ENCODE measurements at regions not wholly inside any gene's neighbourhood (a gene's known extent, or its start where the extent isn't known, plus 50 kb on each side); places are given as distances from the start of the nearest gene placed in this dataset.
"Not testable (repeated sequence)": the region's sequence is repeated elsewhere in the genome, so short reads cannot be mapped to it uniquely, and the experiment has no call there.

DNA sequence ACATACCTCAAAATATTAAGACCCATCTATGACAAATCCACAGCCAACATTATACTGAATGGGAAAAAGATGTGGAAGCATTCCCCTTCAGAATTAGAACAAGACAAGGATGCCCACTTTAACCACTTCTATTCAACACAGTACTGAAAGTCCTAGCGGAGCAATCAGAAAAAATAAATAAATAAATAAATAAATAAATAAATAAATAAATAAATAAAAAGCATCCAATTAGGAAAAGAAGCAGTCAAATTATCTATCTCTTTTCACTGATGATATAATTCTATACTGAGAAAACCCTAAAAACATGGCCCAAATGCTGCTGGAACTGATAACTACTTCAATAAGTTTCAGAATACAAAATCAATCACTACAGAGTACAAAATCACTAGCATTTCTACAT, 67.5 kb downstream of the PRR32 start:
- DNase-seq = no peak

DNA sequence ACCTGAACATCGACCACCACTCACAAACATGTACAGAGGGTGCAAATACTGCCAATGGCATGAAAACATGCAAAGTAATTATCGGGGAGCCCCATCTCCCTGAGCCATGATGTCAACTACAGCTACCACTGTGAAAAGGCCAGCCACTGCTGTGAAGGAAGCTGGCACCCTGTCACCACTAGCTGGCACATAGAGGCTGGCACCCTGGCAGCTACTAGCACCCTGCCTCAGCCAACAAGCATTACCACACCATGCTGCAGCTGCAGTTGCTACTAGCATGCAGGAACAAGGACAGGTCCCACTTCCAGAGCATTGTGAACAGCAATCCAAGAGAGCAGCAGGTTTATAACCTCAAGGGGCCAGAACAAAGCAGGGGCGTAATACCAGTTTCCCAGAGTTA, 81.4 kb downstream of the PRR32 start:
- DNase-seq = no peak

DNA sequence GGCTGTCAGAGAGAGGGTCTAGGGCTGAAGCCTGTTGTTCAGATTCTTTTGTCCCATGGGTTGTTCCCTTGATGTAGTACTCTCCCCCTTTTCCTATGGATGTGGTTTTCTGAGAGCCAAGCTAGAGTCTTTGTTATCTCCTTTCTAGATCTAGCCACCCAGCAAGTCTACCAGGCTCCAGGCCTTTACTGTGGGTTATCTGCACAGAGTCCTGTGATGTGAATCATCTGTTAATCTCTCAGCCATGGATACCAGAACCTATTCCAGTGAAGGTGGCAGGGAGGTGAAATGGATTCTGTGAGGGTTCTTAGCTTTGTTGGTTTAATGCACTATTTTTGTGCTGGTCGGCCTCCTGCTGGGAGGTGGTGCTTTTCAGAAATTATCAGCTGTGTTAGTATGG, 109.5 kb downstream of the PRR32 start:
- no peak for DNase-seq

DNA sequence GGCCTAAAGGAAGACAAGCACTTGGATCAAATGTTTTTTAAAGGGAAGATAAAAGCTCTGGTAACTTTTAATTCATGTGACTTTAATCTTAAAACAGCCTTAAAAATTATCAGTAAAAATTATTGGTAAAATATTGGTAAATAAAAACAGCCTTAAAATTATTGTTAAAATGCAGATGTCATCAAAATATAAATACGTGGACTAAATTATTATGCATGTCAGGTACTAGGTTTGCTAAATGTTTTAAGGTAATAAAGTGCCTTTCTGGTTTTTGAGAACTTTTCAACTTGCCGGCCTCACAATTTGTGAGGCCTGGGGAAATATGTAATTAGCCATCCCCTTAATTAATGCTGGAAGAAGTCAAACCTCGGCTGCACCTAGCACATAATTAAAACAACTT, 147.7 kb downstream of the PRR32 start:
- DNase-seq = no peak

DNA sequence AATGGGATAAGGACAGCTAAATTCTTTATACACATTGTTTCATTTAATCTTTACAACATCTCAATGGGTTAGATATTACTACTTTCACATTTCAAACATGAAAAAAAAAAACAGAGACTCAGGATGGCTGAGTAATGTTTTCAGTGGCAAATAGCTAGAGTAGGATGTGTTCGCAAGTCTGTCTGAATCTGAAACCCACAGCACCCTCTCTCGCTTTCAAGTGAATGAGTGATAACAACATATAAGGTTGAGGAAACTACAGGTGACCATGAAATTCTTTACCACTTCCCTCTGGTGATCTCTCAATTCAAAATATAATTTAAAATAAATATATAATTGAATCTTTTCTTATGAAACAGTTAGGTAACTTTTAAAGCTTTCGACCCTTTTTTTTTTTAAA, 162.6 kb downstream of the PRR32 start:
- DNase-seq = no peak

DNA sequence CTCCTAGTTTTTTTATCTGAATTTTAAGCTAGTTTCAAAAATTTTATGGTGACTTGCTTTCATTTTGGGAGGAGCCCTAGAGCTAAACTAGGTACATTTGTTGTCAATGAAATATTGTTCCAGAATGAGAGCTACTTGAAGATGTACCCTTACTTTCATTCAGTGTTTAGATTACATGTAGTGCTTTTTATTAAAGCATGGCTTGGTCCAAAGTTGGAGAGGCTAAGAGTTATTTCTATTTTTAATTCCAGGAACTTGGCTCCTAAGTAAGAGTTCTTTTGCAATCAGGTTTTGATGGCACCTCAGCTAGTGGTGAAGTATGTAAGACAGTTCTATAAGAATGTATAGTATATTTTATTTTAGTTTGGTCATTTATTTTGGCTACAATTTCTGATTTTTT, 165.5 kb downstream of the PRR32 start:
- DNase-seq = no peak

DNA sequence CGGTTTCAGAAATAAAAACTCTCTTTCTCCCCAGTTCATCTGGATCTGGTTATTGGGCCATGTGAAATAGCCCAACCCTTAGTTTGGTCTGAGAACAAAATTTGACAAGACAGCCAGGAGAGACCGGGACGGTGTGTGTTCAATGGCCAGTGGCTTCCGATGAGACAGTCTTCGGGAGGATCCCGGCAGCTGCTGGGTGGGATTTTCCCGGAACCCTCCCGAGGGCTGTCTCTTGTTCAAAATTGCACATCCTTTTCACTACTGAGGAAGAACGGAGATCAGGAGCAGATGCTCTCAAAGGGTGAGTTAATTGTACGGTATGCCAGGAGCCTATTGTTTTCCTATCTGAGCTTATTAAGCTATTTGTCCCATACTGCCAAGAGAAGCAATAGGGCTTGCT, 166.5 kb downstream of the PRR32 start:
- DNase-seq = no peak

DNA sequence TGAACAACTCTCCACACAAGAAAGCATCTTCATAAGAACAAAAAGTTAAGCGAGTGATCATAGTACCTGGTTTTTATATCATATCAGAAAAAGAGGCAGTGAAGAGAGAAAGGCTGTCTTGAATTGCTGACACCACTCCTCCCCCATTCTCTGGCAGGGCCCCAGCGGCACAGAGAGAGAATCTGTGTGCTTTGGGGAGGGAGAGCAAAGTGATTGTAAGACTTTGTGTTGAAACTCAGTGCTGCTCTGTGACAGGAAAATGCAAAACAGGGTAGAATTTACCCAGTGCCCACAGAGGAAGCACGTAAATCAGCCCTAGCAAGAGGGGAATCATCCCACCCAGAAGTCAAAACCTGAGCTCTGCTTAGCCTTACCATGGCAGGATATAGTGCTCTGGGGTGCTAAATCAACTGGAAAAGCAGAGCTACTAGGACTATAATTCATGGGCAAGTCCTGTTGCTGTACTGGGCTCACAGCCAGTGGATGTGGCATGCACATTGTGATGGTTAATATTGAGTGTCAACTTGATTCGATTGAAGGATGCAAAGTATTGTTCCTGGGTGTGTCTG, 174.6 kb downstream of the PRR32 start:
- no peak for DNase-seq

DNA sequence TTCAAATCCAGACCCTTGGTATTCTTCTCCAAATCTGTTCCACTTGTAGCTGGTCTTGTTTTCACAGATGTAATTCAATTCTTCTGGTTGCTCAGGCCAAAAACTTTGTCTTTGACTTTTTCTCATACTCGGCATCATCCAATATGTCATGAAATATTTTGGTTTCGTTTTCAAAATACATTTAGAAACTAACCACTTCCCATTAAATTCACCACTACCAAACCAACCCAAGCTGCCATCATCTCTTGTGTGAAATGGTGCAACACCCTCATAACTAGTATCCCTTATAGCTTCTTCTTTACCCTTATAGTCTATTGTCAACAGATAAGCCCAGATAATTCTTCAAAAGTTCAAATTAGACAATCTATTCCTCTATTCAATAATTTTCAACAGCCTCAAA, 192.1 kb downstream of the PRR32 start:
- DNase-seq = no peak

DNA sequence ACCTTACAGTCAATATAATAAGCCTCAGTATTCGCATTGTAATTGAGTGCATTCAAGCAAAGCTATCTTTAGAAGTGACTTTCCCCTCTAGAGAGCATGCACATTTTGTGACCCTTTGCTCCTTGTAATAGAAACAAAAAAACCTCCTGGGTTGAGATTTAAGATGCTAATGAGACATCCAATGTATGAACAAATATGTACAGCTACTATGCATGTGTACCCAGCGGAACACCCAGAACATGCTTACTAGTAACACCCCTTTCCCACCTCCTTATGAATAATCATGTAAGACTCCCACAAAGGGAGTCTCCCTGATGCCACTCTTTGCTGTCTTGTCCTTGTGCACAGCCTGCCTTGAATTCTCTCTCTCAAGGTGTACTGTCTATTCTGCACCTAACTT, 205.5 kb downstream of the PRR32 start:
- DNase-seq = no peak

DNA sequence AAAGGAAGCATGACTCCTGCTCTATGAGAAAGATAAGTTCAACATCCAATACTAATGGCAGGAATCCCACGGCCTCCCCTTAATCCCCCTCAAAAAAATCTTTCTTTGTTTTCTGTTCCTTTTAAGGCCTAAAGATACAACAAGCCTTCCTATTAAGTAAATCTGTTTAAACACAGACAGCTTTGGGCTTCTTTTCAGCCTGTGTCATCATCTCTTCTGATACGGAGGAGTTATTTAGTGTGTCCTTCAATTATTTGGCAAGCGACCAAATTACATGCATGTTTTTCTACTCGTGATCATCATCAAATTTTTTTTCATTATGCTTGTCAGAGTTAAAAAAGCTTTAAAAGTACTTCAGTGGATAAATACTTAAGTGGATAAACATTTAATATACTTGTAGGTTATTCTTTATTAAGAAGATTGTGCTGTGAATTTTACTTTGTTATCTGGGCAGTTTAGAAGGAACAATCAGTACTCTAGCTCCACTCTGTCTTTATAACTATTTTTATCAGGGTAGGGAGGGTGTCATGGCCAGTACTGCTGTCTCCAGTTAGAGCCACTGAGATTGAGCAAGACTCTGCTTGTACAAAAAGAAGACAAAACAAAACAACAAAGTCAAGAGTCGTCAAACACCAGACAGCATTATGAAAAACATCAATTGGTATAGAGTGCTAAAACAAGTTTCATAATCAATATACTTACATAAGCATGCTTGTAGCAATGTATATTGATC, 210.7 kb downstream of the PRR32 start:
- DNase-seq = no peak

DNA sequence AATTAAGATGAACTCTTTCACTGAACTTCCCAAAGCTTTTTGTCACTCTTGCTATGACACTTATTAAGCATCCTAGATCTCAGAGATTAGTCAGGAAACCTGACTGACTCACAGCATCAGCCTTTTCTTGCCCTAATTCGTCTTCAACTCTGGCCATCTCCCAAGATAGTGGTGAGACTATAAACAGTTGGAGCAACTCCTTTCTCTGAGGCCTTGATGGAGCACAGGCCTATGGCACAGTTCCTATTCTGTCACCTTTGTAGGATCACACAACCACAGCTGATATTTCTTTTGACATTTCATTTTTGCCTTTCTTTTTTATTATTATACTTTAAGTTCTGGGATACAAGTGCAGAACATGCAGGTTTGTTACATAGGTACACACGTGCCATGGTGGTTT, 217.6 kb downstream of the PRR32 start:
- DNase-seq = no peak

DNA sequence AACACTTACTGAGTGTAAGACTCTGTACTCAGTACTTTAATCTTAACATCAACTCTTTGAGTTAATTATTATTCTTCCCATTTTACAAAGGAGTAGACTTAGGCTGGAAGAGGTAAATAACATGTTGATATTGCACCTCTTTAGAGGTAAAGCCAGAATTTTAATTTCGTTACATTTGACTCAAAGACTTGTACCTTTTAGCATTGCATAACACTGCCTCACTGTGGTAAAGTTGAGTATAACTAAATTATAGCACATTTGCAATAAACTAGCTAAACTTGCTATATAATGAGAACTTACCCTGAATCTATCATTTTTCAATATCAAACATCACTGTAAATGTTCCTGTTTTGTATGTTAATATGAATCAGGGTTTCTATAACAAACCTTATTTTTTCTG, 218.5 kb downstream of the PRR32 start:
- peak; percentile 10 for DNase-seq

DNA sequence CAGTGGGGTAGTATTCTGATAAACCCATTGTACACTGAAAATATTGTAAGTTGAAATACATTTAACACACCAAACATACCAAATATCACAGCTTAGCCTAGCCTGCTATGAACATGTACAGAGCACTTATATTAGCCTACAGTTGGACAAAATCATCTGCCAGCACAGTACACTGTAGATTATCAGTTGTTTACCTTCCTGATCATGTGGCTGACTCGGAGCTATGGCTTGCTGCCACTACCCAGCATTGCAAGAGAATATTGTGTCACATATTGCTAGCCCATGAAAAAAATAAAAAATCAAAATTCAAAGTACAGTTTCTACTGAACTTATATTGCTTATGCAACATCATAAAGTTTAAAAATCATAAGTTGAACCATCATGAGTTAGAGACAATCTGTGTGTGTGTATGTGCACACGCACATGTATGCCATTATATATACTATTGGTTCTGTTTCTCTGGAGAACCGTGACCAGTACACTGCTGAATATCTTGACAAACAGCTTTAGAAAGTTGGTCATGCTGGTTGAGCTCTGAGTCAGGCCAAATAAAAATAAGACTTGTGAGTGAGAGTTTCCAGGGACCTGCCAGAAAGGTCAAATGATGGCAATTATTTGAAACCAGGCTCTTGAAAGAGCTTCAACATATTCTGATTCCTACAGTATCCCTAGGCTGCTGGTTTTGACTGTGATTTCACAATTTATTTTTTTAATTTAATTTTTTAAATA, 238.5 kb downstream of the PRR32 start:
- no peak for DNase-seq

DNA sequence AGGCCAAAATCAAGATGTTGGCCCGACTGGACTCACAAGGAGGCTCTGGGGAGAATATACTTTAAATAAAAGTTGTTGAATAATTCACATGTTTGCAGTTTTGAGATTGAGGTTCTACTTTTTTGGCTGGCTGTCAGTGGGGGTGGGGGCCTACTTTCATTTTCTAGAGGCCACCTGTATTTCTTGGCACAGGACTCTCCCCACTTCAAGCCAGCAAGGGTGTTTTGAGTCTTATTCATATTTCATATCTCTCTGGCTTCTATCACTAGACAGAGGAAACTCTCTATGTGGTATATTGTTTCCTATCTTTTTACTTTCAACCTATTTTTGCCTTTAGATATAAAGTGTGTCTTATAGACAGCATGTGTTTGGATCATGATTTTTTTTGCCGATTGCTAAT, 266.4 kb downstream of the PRR32 start:
- no peak for DNase-seq

DNA sequence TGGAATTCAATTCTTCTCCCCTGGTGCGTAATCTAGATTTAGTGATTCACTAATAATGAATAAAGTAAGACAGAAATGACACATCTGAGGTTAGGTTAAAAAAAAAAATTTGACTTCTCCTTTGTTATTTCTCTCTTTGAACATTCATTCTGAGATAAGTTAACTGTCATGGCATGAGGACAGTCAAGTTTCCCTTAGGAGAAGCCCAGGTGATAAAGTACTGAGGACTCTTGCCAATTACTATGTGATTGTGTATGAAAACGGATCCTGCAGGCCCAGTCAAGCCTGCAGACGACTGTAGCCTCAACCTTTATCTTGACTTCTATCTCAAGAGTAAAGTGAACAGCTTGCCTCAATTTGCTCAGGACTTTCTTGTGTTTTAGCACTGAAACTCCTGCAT, 293.2 kb downstream of the PRR32 start:
- no peak for DNase-seq

DNA sequence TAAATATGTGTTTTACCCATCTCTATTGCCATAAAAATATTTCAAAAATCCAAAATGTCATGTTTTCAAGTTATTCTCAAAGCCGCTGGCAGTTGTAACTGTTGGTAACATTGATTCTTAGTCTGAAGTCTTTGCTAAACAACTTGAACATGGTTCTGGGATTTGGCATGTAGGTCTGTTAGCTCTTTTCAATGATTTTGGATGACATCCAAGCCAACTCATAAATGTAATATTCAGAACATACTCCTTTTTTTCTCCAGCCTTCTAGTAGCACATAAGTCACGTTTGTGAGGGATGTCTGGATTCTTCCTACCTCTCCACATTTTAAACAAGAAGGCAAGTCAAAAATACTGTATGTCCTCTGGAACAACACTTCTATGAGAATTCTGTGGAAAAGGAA, 305.3 kb downstream of the PRR32 start:
- no peak for DNase-seq

DNA sequence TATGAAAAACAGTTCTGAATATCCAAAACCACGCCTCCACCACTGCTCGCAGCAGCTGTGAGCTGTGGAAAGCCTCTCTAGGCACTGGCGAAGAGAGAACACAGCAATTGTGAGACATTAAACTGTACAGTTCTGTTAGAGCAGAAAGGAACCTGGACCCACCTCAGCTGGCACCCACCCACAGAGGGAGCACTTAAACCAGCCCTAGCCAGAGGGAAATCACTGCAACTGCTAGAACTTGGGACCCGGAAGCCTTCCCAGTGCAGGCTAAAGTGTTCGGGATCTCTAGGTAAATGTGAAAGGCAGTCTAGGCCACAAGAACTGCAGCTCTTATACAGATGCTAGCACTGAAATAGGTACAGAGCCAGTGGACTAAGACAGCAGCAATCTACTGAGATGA, 308.8 kb downstream of the PRR32 start:
- DNase-seq = no peak

DNA sequence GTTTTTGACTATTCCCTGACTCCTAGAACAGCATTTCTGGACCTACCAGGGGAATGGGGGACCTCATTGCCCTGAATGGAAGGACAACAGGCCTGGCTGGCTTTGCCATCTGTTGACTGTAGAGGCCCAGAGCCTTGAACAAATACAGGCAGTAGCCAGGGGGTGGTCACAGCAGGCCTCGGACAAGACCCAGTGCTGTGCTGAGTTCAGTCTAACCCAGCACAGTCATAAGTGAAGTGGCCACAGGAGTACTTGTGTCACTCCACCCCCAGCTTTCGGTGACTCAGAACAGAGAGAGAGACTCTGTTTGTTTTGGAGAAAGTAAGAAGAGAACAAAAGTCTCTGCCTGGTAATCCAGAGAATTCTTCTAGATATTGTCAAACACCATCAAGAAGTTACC, 310.0 kb downstream of the PRR32 start:
- no peak for DNase-seq

DNA sequence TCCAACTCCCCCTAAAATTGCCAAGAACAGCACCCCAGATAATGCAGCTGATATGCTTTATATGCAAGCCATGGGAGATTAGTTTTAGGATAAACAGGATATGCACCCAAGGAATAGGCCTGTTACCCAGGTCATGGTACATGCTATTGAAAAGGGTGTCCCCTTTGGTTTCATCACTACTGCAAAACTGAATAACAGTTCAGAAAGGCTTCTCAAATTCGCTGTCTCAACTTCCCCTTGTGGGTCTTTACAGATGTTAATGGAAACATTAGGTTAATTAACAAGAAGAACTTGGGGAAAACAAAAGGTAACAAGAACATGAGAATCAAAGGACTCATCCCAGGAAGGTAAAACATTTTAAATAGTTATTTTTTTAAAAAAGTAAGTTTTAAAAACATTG, 318.7 kb downstream of the PRR32 start:
- DNase-seq = no peak

DNA sequence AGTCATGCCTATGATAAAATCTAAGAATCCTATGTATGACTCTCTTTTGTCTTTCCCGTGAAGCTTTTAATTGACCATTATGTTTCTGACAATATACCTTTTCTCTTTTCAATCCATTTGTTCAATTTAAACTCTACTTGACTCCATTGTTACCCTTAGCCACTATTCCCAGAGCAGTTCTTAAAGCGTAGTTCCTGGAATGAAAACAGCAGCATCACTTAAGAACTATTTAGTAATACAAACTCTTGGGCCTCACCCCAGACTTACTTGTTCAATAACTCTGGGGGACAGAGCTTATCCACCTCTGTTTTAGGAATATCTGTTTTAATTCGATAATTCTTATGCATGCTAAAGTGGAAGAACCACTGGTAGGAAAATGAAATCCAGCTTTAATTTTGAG, 358.4 kb downstream of the PRR32 start:
- DNase-seq = no peak

DNA sequence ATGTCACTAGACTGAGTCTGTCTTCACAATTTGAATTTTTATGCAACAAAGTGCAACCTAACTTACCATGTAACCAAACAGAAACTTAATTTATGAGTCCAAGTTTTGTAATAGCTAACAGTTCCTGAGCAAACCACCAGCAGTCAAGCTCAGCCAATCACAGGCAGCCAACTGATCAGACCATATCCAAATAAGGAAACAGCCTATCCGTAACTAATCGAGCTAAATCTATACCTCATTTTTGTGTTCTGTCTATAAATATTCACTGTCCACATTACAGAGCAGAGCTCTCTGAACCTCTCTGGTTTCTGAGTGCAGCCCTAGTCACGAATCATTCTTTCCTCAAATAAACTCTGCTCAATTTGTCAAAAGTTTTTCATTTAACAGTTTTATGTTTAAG, 367.6 kb downstream of the PRR32 start:
- DNase-seq = no peak

DNA sequence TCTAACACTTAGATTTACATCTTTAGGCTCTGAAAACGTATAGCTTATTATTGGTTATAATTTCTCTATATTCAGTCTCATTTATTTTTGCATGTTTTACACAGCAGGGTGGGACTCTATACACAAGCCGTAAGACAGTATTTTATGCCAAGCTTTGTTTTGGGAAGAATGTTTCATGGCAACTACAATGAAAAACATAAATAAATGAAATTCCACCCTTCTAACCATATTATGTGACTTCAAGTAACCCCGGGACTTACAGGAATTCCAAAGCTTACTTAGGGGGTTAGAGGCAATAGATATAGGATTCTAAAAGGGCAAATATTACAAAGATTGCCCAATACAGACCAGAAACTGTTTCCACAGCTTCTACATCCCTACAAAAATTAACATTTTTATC, 370.9 kb downstream of the PRR32 start:
- DNase-seq = no peak

DNA sequence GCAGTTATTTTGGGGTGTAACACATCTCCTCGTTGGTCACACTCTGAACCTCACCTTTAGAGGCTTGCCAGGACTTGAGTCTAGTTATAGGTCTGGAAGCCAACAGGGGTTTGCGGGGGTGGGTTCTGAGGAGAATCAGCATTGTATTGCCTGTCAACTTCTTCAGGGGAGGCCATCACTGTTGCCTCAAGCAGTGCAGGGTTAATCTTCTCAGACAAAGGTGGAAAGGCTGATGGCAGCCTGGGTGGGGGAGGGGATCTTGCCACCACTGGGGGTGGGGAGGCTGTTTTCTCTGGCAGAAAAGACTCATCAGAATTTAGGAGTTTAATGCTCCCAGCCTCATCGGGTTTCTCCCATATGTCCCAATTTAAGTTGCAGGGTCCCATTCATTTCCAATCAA, 387.8 kb downstream of the PRR32 start:
- DNase-seq = no peak

DNA sequence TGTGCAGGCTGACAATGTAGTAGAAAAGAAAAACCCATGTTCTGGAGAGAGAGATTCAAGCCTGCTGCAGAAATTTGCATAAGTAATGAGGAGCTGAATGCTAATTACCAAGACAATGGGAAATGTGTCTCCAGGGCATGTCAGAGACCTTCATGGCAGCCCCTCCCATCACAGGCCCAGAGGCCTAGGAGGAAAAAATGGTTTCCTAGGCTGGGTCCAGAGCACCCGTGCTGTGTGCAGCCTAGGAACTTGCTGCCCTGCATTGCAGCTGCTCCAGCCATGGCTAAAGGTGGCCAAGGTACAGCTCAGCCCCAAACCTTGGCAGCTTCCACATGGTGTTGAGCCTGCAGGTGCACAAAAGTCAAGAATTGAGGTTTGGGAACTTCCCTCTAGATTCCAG, 402.3 kb downstream of the PRR32 start:
- not testable (repeated sequence) for DNase-seq
